ENCODE measurements at regions not wholly inside any gene's neighbourhood (a gene's known extent, or its start where the extent isn't known, plus 50 kb on each side); places are given as distances from the start of the nearest gene placed in this dataset.

DNA sequence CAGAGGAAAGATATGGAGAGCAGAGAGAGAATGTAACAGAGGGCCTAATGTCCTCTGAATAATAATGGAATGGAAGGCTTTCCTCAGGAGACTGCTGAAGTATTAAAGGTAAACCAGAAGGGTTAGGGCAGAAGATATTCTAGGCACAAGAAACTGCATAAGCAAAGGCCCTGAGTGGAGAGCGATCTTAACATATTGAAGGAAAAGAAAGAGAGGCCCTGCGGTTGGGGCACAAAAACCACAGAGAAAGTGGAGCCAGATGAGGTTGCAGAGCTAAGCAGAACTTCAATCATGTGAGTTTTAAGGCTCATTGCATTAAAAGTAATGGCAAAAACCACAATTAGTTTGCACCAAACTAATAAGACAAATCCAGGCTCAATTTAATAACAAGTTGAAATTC is 115.8 kb upstream of the VSTM2A start:
- H4K20me1 ChIP-seq (ENCODE audit: insufficient read depth, low read length): no peaks in the 10 kb centered on the region
- no peak overlapping the region for H3K56ac ChIP-seq (ENCODE audit: extremely low read depth, insufficient read depth, low read length)
- in situ Hi-C loops (cut with MboI; ENCODE audit: low sequenced_read_pairs): no loop called here
- no peaks in the 10 kb centered on the region for H3K4me1 ChIP-seq (ENCODE audit: control insufficient read depth, insufficient read depth, low read length)
- H3K4ac ChIP-seq (ENCODE audit: low read depth, low read length): no peak overlapping the region
- no peak overlapping the region for H3K18ac ChIP-seq (ENCODE audit: low read depth, low read length)
- no peaks in the 10 kb centered on the region for H3K27me3 ChIP-seq (ENCODE audit: control insufficient read depth, insufficient read depth, low read length)
- H4K5ac ChIP-seq (ENCODE audit: low read depth, low read length): no peak overlapping the region
- H2BK120ac ChIP-seq (ENCODE audit: low read depth, low read length): no peak overlapping the region
- no peak overlapping the region for H3K4me2 ChIP-seq (ENCODE audit: low read depth, low read length)
- no peaks in the 10 kb centered on the region for H3K36me3 ChIP-seq (ENCODE audit: control insufficient read depth, insufficient read depth, low read length)
- no peak overlapping the region for H3K27ac ChIP-seq (ENCODE audit: insufficient read depth, low read length)
- WGBS, 2 experiments (ENCODE audit: extremely low coverage in 2 of 2, insufficient read length in 1 of 2): 60% methylated on average over 1 of the region's 2 CpGs; no CpG with 5 or more reads in 1 of the 2 experiments
- no peak overlapping the region for H3K9ac ChIP-seq (ENCODE audit: low read depth, low read length)
- H3K9me3 ChIP-seq (ENCODE audit: control insufficient read depth, insufficient read depth, low read length): peaks cover 4% of the 10 kb centered on the region; the same call in 1 of the 2 replicates
- no peak overlapping the region for H3K4me3 ChIP-seq (ENCODE audit: insufficient read depth, low read depth, low read length)
- no peak for TF ChIP-seq NFE2L2 (IDR thresholded peaks at IDR 0.05; ENCODE audit: low read depth, low read length)
- TF ChIP-seq, protein P1, sequence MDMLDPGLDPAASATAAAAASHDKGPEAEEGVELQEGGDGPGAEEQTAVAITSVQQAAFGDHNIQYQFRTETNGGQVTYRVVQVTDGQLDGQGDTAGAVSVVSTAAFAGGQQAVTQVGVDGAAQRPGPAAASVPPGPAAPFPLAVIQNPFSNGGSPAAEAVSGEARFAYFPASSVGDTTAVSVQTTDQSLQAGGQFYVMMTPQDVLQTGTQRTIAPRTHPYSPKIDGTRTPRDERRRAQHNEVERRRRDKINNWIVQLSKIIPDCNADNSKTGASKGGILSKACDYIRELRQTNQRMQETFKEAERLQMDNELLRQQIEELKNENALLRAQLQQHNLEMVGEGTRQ (IDR thresholded peaks at IDR 0.05; ENCODE audit: low read depth, low read length): no peak
- TF ChIP-seq FOS (IDR thresholded peaks at IDR 0.05; ENCODE audit: low read depth, low read length): no peak
- TF ChIP-seq, protein P2, sequence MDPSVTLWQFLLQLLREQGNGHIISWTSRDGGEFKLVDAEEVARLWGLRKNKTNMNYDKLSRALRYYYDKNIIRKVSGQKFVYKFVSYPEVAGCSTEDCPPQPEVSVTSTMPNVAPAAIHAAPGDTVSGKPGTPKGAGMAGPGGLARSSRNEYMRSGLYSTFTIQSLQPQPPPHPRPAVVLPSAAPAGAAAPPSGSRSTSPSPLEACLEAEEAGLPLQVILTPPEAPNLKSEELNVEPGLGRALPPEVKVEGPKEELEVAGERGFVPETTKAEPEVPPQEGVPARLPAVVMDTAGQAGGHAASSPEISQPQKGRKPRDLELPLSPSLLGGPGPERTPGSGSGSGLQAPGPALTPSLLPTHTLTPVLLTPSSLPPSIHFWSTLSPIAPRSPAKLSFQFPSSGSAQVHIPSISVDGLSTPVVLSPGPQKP (IDR thresholded peaks at IDR 0.05; ENCODE audit: borderline replicate concordance, low read depth, low read length): no peak
- TF ChIP-seq SMC3 (IDR thresholded peaks at IDR 0.05; ENCODE audit: low read depth, low read length): no peak
- TF ChIP-seq MXI1 (IDR thresholded peaks at IDR 0.05; ENCODE audit: borderline replicate concordance, low read depth, low read length): no peak
- no peak for TF ChIP-seq POLR2A (IDR thresholded peaks at IDR 0.05; ENCODE audit: low read depth, low read length)
- no peak for TF ChIP-seq RCOR1 (IDR thresholded peaks at IDR 0.05; ENCODE audit: insufficient replicate concordance, low read length)
- H2BK20ac ChIP-seq (ENCODE audit: low read depth, low read length): no peak overlapping the region
- no peaks in the 10 kb centered on the region for H3K79me1 ChIP-seq (ENCODE audit: low read depth in 1 of 2, low read length in 2 of 2)
- dilution Hi-C loops (cut with HindIII; ENCODE audit: low sequenced_read_pairs, unreplicated experiment): no loop called here
- H2AK9ac ChIP-seq (replicated peaks; ENCODE audit: low read depth, low read length, poor library complexity): no peak overlapping the region
- H3K9me1 ChIP-seq (ENCODE audit: insufficient read depth, low read length): no peaks in the 10 kb centered on the region
- H3K14ac ChIP-seq (replicated peaks; ENCODE audit: low read depth, low read length): no peak overlapping the region
- H3K23ac ChIP-seq (ENCODE audit: low read depth, low read length): no peak overlapping the region
- DNase-seq (no peak), ATAC-seq (ENCODE audit: low read depth) (no peak)
- H2BK15ac ChIP-seq (ENCODE audit: low read depth, low read length): no peak overlapping the region
- H2AK5ac ChIP-seq (ENCODE audit: low read depth, low read length): no peak overlapping the region
- POLR2A ChIA-PET (ENCODE audit: unreplicated experiment): no interaction called here
- BruUV-seq (replicated peaks): no TSS peak
- H4K8ac ChIP-seq (ENCODE audit: low read depth in 2 of 2, low read length in 2 of 2): no peak overlapping the region
- no peak overlapping the region for H2BK5ac ChIP-seq (ENCODE audit: low read depth, low read length, poor library complexity, severe bottlenecking)
- intact Hi-C loops (cut with micrococcal nuclease): no loop called here
- no peak overlapping the region for H2AFZ ChIP-seq (replicated peaks; ENCODE audit: low read length, poor library complexity)
- H4K91ac ChIP-seq (ENCODE audit: insufficient read depth, low read depth, low read length): no peak overlapping the region
- CTCF ChIA-PET: no interaction called here
